Activated T-helper 2 cell treated with anti-CD3 and anti-CD28 coated beads, Interferon-gamma antibody, Interleukin-2, Interleukin-4, amounts not matched to agents 10 μg/mL and 5 μg/mL and 100 μg/mL, durations not matched to agents 14 hours and 24 hours and 36 hours (primary cell): ENCODE measurements at regions not wholly inside any gene's neighbourhood (a gene's known extent, or its start where the extent isn't known, plus 50 kb on each side); places are given as distances from the start of the nearest gene placed in this dataset.
"Not testable (repeated sequence)": the region's sequence is repeated elsewhere in the genome, so short reads cannot be mapped to it uniquely, and the experiment has no call there.

Source experiments
- DNase-seq: peaks from one replicate; pipeline ENCODE4 v3.0.0; 2021; ENCODE audit warnings: low spot score
- H3K27ac Mint-ChIP-seq: one replicate; pipeline ENCODE4 v1.8.0; 2021; ENCODE audit warnings: mixed read lengths
- H3K27me3 Mint-ChIP-seq: one replicate; pipeline ENCODE4 v1.8.0; 2021; ENCODE audit warnings: low read depth, mixed read lengths
- H3K36me3 Mint-ChIP-seq: one replicate; pipeline ENCODE4 v1.8.0; 2021; ENCODE audit warnings: low read depth, mixed read lengths
- H3K4me1 Mint-ChIP-seq: one replicate; pipeline ENCODE4 v1.8.0; 2021; ENCODE audit warnings: low read depth, mixed read lengths
- H3K4me3 Mint-ChIP-seq: one replicate; pipeline ENCODE4 v1.8.0; 2021; ENCODE audit warnings: low read depth, mild to moderate bottlenecking, moderate library complexity, mixed read lengths
- H3K9me3 Mint-ChIP-seq: one replicate; pipeline ENCODE4 v1.8.0; 2021; ENCODE audit warnings: mixed read lengths
- intact Hi-C: fragments of 100-400 bp; cut with micrococcal nuclease; formaldehyde crosslinking; loops from one replicate; pipeline ENCODE4 v1.15.1; 2023

- Mint-ChIP-seq H3K4me3 (no peak overlapping the region), H3K36me3 (no peaks in the 10 kb centered on the region), H3K4me1 (no peaks in the 10 kb centered on the region), H3K27me3 (no peaks in the 10 kb centered on the region), H3K27ac (no peak overlapping the region), H3K9me3 (peaks cover 12% of the 10 kb centered on the region)
- intact Hi-C loops = no loop called here
- no peak for DNase-seq
These were observed 503.0 kb downstream of the EDEM1 start for GRCh38 chr3:5690490-5690889.

GRCh38 chr3:5690904-5691532 is 503.5 kb downstream of the EDEM1 start:
- Mint-ChIP-seq H3K27ac (no peak overlapping the region), H3K27me3 (no peaks in the 10 kb centered on the region), H3K4me1 (no peaks in the 10 kb centered on the region), H3K4me3 (no peak overlapping the region), H3K9me3 (peaks cover 12% of the 10 kb centered on the region), H3K36me3 (no peaks in the 10 kb centered on the region)
- intact Hi-C loops = no loop called here
- DNase-seq = no peak

- Mint-ChIP-seq H3K27me3 (no peaks in the 10 kb centered on the region), H3K9me3 (peaks cover 12% of the 10 kb centered on the region), H3K36me3 (no peaks in the 10 kb centered on the region), H3K27ac (no peak overlapping the region), H3K4me3 (no peak overlapping the region), H3K4me1 (no peaks in the 10 kb centered on the region)
- intact Hi-C loops = no loop called here
- DNase-seq = no peak
These were observed 504.9 kb downstream of the EDEM1 start for GRCh38 chr3:5692446-5692845.

- no peak overlapping the region for H3K4me3 Mint-ChIP-seq
- H3K27me3 Mint-ChIP-seq = no peaks in the 10 kb centered on the region
- DNase-seq = no peak
- no peaks in the 10 kb centered on the region for H3K4me1 Mint-ChIP-seq
- no peak overlapping the region for H3K27ac Mint-ChIP-seq
- peaks cover 12% of the 10 kb centered on the region for H3K9me3 Mint-ChIP-seq
- intact Hi-C loops = no loop called here
- no peaks in the 10 kb centered on the region for H3K36me3 Mint-ChIP-seq
These were observed 506.8 kb downstream of the EDEM1 start for GRCh38 chr3:5694266-5694665.

- DNase-seq = no peak
- no peaks in the 10 kb centered on the region for H3K36me3 Mint-ChIP-seq
These were observed 511.3 kb downstream of the EDEM1 start for GRCh38 chr3:5698851-5699250.

GRCh38 chr3:5699313-5699712 is 511.8 kb downstream of the EDEM1 start:
- H3K27me3 Mint-ChIP-seq = no peaks in the 10 kb centered on the region
- no peak for DNase-seq
- H3K27ac Mint-ChIP-seq = no peak overlapping the region
- no peaks in the 10 kb centered on the region for H3K9me3 Mint-ChIP-seq
- no peak overlapping the region for H3K4me3 Mint-ChIP-seq
- intact Hi-C loops = no loop called here
- no peaks in the 10 kb centered on the region for H3K36me3 Mint-ChIP-seq
- H3K4me1 Mint-ChIP-seq = no peaks in the 10 kb centered on the region

More at GRCh38 chr3:5698851-5699250, 511.3 kb downstream of the EDEM1 start:
- Mint-ChIP-seq H3K9me3 (no peaks in the 10 kb centered on the region), H3K4me3 (no peak overlapping the region), H3K27me3 (no peaks in the 10 kb centered on the region), H3K4me1 (no peaks in the 10 kb centered on the region), H3K27ac (no peak overlapping the region)
- intact Hi-C loops = no loop called here

- no peaks in the 10 kb centered on the region for H3K36me3 Mint-ChIP-seq
These were observed 512.3 kb downstream of the EDEM1 start for GRCh38 chr3:5699811-5700210.

GRCh38 chr3:5701005-5701404 is 513.5 kb downstream of the EDEM1 start:
- H3K27me3 Mint-ChIP-seq, H3K4me1 Mint-ChIP-seq, H3K36me3 Mint-ChIP-seq, intact Hi-C loops, H3K9me3 Mint-ChIP-seq, H3K27ac Mint-ChIP-seq, DNase-seq, H3K4me3 Mint-ChIP-seq: not testable (repeated sequence)

More at GRCh38 chr3:5699811-5700210, 512.3 kb downstream of the EDEM1 start:
- no peak overlapping the region for H3K27ac Mint-ChIP-seq
- H3K4me3 Mint-ChIP-seq = no peak overlapping the region
- H3K9me3 Mint-ChIP-seq = no peaks in the 10 kb centered on the region
- no peaks in the 10 kb centered on the region for H3K27me3 Mint-ChIP-seq
- DNase-seq = no peak
- intact Hi-C loops = no loop called here
- no peaks in the 10 kb centered on the region for H3K4me1 Mint-ChIP-seq

- intact Hi-C loops = no loop called here
- Mint-ChIP-seq H3K9me3 (no peaks in the 10 kb centered on the region), H3K4me1 (no peaks in the 10 kb centered on the region), H3K27me3 (no peaks in the 10 kb centered on the region), H3K36me3 (no peaks in the 10 kb centered on the region), H3K27ac (no peak overlapping the region), H3K4me3 (no peak overlapping the region)
- no peak for DNase-seq
These were observed 520.3 kb downstream of the EDEM1 start for GRCh38 chr3:5707794-5708193.

GRCh38 chr3:5709714-5710113 is 522.2 kb downstream of the EDEM1 start:
- no peaks in the 10 kb centered on the region for H3K27me3 Mint-ChIP-seq

GRCh38 chr3:5710718-5711117 is 523.2 kb downstream of the EDEM1 start:
- no peak for DNase-seq
- Mint-ChIP-seq H3K27ac (no peak overlapping the region), H3K36me3 (no peaks in the 10 kb centered on the region), H3K4me3 (no peak overlapping the region), H3K27me3 (no peaks in the 10 kb centered on the region), H3K4me1 (no peaks in the 10 kb centered on the region), H3K9me3 (no peaks in the 10 kb centered on the region)
- intact Hi-C loops = no loop called here

More at GRCh38 chr3:5709714-5710113, 522.2 kb downstream of the EDEM1 start:
- no peak overlapping the region for H3K27ac Mint-ChIP-seq
- H3K4me1 Mint-ChIP-seq = no peaks in the 10 kb centered on the region
- no peaks in the 10 kb centered on the region for H3K36me3 Mint-ChIP-seq
- H3K9me3 Mint-ChIP-seq = no peaks in the 10 kb centered on the region
- intact Hi-C loops = no loop called here
- no peak for DNase-seq
- no peak overlapping the region for H3K4me3 Mint-ChIP-seq

GRCh38 chr3:5717254-5717653 is 529.7 kb downstream of the EDEM1 start:
- H3K4me1 Mint-ChIP-seq = no peaks in the 10 kb centered on the region
- H3K9me3 Mint-ChIP-seq = no peaks in the 10 kb centered on the region
- no peaks in the 10 kb centered on the region for H3K27me3 Mint-ChIP-seq
- no peaks in the 10 kb centered on the region for H3K36me3 Mint-ChIP-seq
- H3K4me3 Mint-ChIP-seq = no peak overlapping the region
- no peak overlapping the region for H3K27ac Mint-ChIP-seq
- intact Hi-C loops = no loop called here
- DNase-seq = no peak

- H3K27ac Mint-ChIP-seq, H3K9me3 Mint-ChIP-seq, H3K4me3 Mint-ChIP-seq, intact Hi-C loops, DNase-seq, H3K4me1 Mint-ChIP-seq, H3K27me3 Mint-ChIP-seq, H3K36me3 Mint-ChIP-seq: not testable (repeated sequence)
These were observed 532.2 kb downstream of the EDEM1 start for GRCh38 chr3:5719668-5720067.

- Mint-ChIP-seq H3K4me3 (no peak overlapping the region), H3K4me1 (no peaks in the 10 kb centered on the region), H3K27ac (no peak overlapping the region), H3K36me3 (no peaks in the 10 kb centered on the region), H3K9me3 (no peaks in the 10 kb centered on the region), H3K27me3 (no peaks in the 10 kb centered on the region)
- intact Hi-C loops = no loop called here
- DNase-seq = no peak
These were observed 538.3 kb downstream of the EDEM1 start for GRCh38 chr3:5725801-5726200.
